CD8-positive, alpha-beta memory T cell (primary cell): ENCODE measurements at regions not wholly inside any gene's neighbourhood (a gene's known extent, or its start where the extent isn't known, plus 50 kb on each side); places are given as distances from the start of the nearest gene placed in this dataset.

Source experiments
- CTCF ChIA-PET: fragments of 350-600 bp; sonication (Branson Sonifier 250); formaldehyde crosslinking; loops from one replicate; lab custom pipeline; 2021; ENCODE audit warnings: antibody characterized with exemption; lab: Charles Lee
- POLR2A ChIA-PET: fragments of 350-600 bp; sonication (Branson Sonifier 250); formaldehyde crosslinking; loops from one replicate; lab custom pipeline; 2021; ENCODE audit warnings: antibody characterized with exemption; lab: Charles Lee
- DNase-seq, 5 donors: peaks; one replicate each; pipeline versions ENCODE4 v3.0.0 to v3.0.0-alpha.2; 2020 to 2022; ENCODE audit warnings: mixed read lengths in 1 of 5
- H3K27ac ChIP-seq: one replicate; pipeline ENCODE4 v1.7.0; 2013; ENCODE audit warnings: low read depth, mild to moderate bottlenecking, low read length, moderate library complexity
- H3K27me3 ChIP-seq: 2 replicates; pipeline ENCODE4 v1.7.0; 2013; ENCODE audit warnings: low read length, mild to moderate bottlenecking; ENCODE audit not compliant: insufficient read depth, poor library complexity, severe bottlenecking
- H3K36me3 ChIP-seq: 2 replicates; pipeline ENCODE4 v1.7.0; 2013; ENCODE audit warnings: mild to moderate bottlenecking, low read length, moderate library complexity; ENCODE audit not compliant: insufficient read depth
- H3K4me1 ChIP-seq: 2 replicates; pipeline ENCODE4 v1.7.0; 2013; ENCODE audit warnings: mild to moderate bottlenecking, low read length, moderate library complexity; ENCODE audit not compliant: insufficient read depth
- H3K4me3 ChIP-seq: 2 replicates; pipeline ENCODE4 v1.7.0; 2013; ENCODE audit warnings: mild to moderate bottlenecking, low read length
- H3K9me3 ChIP-seq: 2 replicates; pipeline ENCODE4 v1.7.0; 2013; ENCODE audit warnings: mild to moderate bottlenecking, low read length
- H3K27ac Mint-ChIP-seq, 8 donors: one replicate each; pipeline ENCODE4 v1.8.0; 2020 to 2021; ENCODE audit warnings: mixed read lengths in 8 of 8, mild to moderate bottlenecking in 6 of 8, inconsistent platforms in 3 of 8, moderate library complexity in 3 of 8
- H3K27me3 Mint-ChIP-seq, 2 donors: one replicate each; pipeline ENCODE4 v1.8.0; 2020 to 2021; ENCODE audit warnings: mixed read lengths in 2 of 2, mild to moderate bottlenecking in 1 of 2, moderate library complexity in 1 of 2
- H3K36me3 Mint-ChIP-seq, 3 donors: one replicate each; pipeline ENCODE4 v1.8.0; 2020 to 2021; ENCODE audit warnings: mixed read lengths in 3 of 3, inconsistent platforms in 1 of 3, mild to moderate bottlenecking in 1 of 3
- H3K4me1 Mint-ChIP-seq, 3 donors: one replicate each; pipeline ENCODE4 v1.8.0; 2020 to 2021; ENCODE audit warnings: mixed read lengths in 3 of 3, inconsistent platforms in 1 of 3, mild to moderate bottlenecking in 1 of 3
- H3K4me3 Mint-ChIP-seq, 7 donors: one replicate each; pipeline ENCODE4 v1.8.0; 2020 to 2021; ENCODE audit warnings: mixed read lengths in 7 of 7, mild to moderate bottlenecking in 6 of 7, moderate library complexity in 4 of 7, inconsistent platforms in 2 of 7
- H3K9me3 Mint-ChIP-seq, 5 donors: one replicate each; pipeline ENCODE4 v1.8.0; 2020 to 2022; ENCODE audit warnings: mixed read lengths in 5 of 5, mild to moderate bottlenecking in 3 of 5, moderate library complexity in 2 of 5, inconsistent platforms in 1 of 5

DNA sequence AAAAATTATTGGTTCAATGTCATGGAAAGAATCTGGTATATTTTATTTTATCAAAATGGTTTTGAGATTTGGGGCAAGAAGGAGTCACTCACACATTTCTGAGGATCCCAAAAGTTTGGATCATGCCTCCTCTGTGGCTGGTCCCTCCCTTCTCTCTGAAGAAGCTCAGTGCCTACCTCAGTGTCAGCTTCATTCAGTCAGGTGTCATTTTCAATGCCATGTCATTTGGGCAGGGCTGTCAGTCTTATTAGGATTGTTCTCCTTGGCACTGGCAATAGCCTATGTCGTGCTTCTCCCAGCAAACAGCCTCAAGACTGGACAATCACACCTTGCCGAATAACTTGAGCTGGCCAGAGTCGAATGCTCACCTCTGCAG is 264.5 kb upstream of the CAMK1G start:
- Histone ChIP-seq H3K4me3 (no peak overlapping the region), H3K4me1 (no peaks in the 10 kb centered on the region), H3K27me3 (no peaks in the 10 kb centered on the region), H3K27ac (no peak overlapping the region), H3K9me3 (no peaks in the 10 kb centered on the region), H3K36me3 (no peaks in the 10 kb centered on the region)
- Mint-ChIP-seq H3K9me3 (peaks cover 0 to 6% (median 3%) of the 10 kb centered on the region in 5 donors), H3K4me1 (no peaks in the 10 kb centered on the region), H3K27me3 (peaks cover 2 to 3% of the 10 kb centered on the region in 2 donors), H3K36me3 (no peaks in the 10 kb centered on the region), H3K4me3 (no peak overlapping the region), H3K27ac (no peak overlapping the region)
- POLR2A ChIA-PET = no interaction called here
- DNase-seq = no peak
- CTCF ChIA-PET = interaction anchor here (0.6 kb wide), 1 partner anchor 521 kb away, joined by 3 read pairs; no protein-coding TSS in a partner anchor

DNA sequence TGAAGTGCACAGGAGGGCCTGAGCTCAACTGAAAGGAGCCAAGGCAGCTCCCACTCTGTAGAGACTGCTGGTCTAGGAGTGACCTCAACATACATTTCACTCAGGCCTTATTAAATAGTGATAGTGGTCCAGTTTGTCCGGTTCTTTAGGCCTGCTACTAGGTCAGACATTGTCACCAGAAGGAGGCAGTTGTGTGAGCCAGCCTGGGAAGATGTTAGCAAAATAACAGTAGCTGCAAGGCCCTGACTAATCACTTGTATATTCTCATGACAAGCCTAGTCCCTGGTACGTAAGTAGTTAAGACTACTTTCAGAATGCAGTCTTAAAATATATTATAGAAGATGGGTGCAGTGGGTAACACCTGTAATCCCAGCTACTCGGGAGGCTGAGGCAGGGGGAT is 264.0 kb upstream of the CAMK1G start:
- no peak for DNase-seq
- H3K4me3 ChIP-seq = no peak overlapping the region
- no peaks in the 10 kb centered on the region for H3K36me3 ChIP-seq
- Mint-ChIP-seq H3K4me3 (no peak overlapping the region), H3K27ac (no peak overlapping the region), H3K36me3 (no peaks in the 10 kb centered on the region), H3K4me1 (no peaks in the 10 kb centered on the region), H3K27me3 (peaks cover 2 to 3% of the 10 kb centered on the region in 2 donors), H3K9me3 (peaks cover 0 to 6% (median 3%) of the 10 kb centered on the region in 5 donors)
- H3K4me1 ChIP-seq = no peaks in the 10 kb centered on the region
- no peak overlapping the region for H3K27ac ChIP-seq
- CTCF ChIA-PET = no interaction called here
- no peaks in the 10 kb centered on the region for H3K9me3 ChIP-seq
- POLR2A ChIA-PET = no interaction called here
- H3K27me3 ChIP-seq = no peaks in the 10 kb centered on the region

- peaks cover 0 to 2% of the 10 kb centered on the region in 2 donors for H3K27me3 Mint-ChIP-seq
Observed at GRCh38 chr1:209323743-209324142, 259.8 kb upstream of the CAMK1G start.

DNA sequence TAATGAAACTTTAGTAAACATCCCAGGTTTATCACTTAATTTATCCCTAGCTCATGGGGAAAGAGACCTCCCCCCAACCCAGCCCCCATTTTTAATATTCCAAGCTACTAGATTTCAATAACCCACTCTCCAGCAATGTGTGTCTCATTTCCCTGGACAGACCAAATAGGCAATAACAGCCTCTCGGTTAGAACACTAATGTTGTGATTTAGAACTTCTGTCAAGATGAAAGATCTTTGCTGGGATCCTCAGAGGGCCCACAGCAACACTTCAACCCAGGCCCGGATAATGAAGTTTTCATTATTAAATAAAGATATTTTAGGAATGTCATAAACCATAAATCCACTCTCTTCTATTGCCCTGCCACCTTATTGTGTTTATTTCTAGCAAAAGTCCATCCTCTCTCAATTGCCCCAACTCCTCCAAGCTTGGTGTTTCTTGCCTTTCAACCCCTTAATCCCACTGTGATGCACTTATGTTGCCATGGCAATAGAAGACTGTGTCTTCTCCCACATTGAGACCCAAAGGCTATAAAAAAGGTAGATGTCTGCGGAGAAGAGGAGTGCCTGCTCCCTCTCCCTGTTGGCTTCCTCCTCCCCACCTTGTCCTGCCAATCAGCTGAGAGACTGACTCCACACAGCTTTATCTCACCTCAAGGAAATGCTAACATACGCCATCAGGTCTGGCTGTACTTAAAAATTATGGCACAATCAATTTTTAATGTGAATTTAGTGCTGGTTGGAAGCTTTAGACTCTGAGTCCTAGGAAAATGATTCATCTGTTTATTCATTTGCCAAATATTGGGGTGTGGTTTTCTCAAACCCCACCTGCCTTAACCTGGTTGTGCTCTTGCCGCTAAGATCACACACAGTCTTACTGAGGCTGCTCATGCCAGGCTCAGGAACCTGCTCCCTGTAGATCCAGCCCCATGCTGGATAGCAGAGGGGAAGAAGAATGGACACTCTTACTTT is 258.3 kb upstream of the CAMK1G start:
- Histone ChIP-seq H3K27me3 (no peaks in the 10 kb centered on the region), H3K4me3 (no peak overlapping the region), H3K36me3 (no peaks in the 10 kb centered on the region), H3K27ac (no peak overlapping the region), H3K4me1 (no peaks in the 10 kb centered on the region), H3K9me3 (no peaks in the 10 kb centered on the region)
- CTCF ChIA-PET = no interaction called here
- Mint-ChIP-seq H3K9me3 (peaks cover 0 to 6% (median 3%) of the 10 kb centered on the region in 5 donors), H3K4me3 (no peak overlapping the region), H3K36me3 (no peaks in the 10 kb centered on the region), H3K27ac (no peak overlapping the region), H3K27me3 (peaks cover 0 to 3% of the 10 kb centered on the region in 2 donors), H3K4me1 (no peaks in the 10 kb centered on the region)
- DNase-seq = no peak
- POLR2A ChIA-PET = no interaction called here

More at GRCh38 chr1:209323743-209324142, 259.8 kb upstream of the CAMK1G start:
- H3K27ac Mint-ChIP-seq = peak overlapping the region in 1 of 8 donors; percentile 38
- no peak for DNase-seq
- Histone ChIP-seq H3K9me3 (no peaks in the 10 kb centered on the region), H3K27ac (no peak overlapping the region), H3K36me3 (no peaks in the 10 kb centered on the region), H3K27me3 (no peaks in the 10 kb centered on the region), H3K4me1 (no peaks in the 10 kb centered on the region), H3K4me3 (no peak overlapping the region)
- ChIA-PET POLR2A (no interaction called here), CTCF (no interaction called here)
- H3K4me1 Mint-ChIP-seq = no peaks in the 10 kb centered on the region
- peaks cover 0 to 6% (median 3%) of the 10 kb centered on the region in 5 donors for H3K9me3 Mint-ChIP-seq
- H3K36me3 Mint-ChIP-seq = no peaks in the 10 kb centered on the region
- H3K4me3 Mint-ChIP-seq = no peak overlapping the region

DNA sequence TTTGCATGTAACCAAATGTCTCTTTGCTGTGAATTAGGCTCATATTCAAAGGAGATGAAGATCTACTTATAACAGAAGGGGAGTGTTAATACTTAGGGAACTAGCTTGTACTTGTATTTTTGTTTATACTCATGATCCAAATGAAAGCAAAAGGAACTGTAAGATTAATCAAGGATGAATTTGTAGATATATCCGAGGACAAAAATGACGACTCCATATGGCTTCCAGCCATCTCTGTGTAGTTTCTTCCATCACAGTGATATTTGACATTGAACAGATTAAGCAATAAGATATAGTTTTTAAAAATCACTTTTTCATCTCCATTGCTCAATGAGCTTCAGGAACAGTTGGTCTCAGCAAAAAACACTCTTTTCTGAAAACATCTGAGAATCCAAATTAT is 257.4 kb upstream of the CAMK1G start:
- Histone ChIP-seq H3K27me3 (no peaks in the 10 kb centered on the region), H3K27ac (no peak overlapping the region), H3K4me3 (no peak overlapping the region), H3K4me1 (no peaks in the 10 kb centered on the region), H3K36me3 (no peaks in the 10 kb centered on the region), H3K9me3 (no peaks in the 10 kb centered on the region)
- H3K27me3 Mint-ChIP-seq = peaks cover 0 to 3% of the 10 kb centered on the region in 2 donors
- H3K4me3 Mint-ChIP-seq = no peak overlapping the region
- ChIA-PET CTCF (no interaction called here), POLR2A (no interaction called here)
- no peak for DNase-seq
- no peak overlapping the region for H3K27ac Mint-ChIP-seq
- H3K9me3 Mint-ChIP-seq = peaks cover 0 to 4% (median 3%) of the 10 kb centered on the region in 5 donors
- H3K4me1 Mint-ChIP-seq = no peaks in the 10 kb centered on the region
- H3K36me3 Mint-ChIP-seq = no peaks in the 10 kb centered on the region

GRCh38 chr1:209326831-209327230 is 256.7 kb upstream of the CAMK1G start:
- POLR2A ChIA-PET = no interaction called here
- Histone ChIP-seq H3K27me3 (no peaks in the 10 kb centered on the region), H3K4me1 (no peaks in the 10 kb centered on the region), H3K4me3 (no peak overlapping the region), H3K27ac (no peak overlapping the region), H3K36me3 (no peaks in the 10 kb centered on the region), H3K9me3 (no peaks in the 10 kb centered on the region)
- Mint-ChIP-seq H3K36me3 (no peaks in the 10 kb centered on the region), H3K27ac (no peak overlapping the region), H3K4me3 (no peak overlapping the region), H3K27me3 (peaks cover 0 to 3% of the 10 kb centered on the region in 2 donors), H3K4me1 (no peaks in the 10 kb centered on the region), H3K9me3 (peaks cover 0 to 3% (median 2%) of the 10 kb centered on the region in 5 donors)
- CTCF ChIA-PET = interaction anchor here (1.5 kb wide), 1 partner anchor 14 kb away, joined by 3 read pairs; no protein-coding TSS in a partner anchor
- no peak for DNase-seq

- Mint-ChIP-seq H3K27ac (no peak overlapping the region), H3K9me3 (peaks cover 0 to 3% (median 0%) of the 10 kb centered on the region in 5 donors), H3K27me3 (peaks cover 4 to 9% of the 10 kb centered on the region in 2 donors), H3K4me1 (no peaks in the 10 kb centered on the region), H3K36me3 (no peaks in the 10 kb centered on the region), H3K4me3 (no peak overlapping the region)
- Histone ChIP-seq H3K36me3 (no peaks in the 10 kb centered on the region), H3K4me1 (no peaks in the 10 kb centered on the region), H3K4me3 (no peak overlapping the region), H3K9me3 (no peaks in the 10 kb centered on the region), H3K27me3 (no peaks in the 10 kb centered on the region), H3K27ac (no peak overlapping the region)
- CTCF ChIA-PET = interaction anchor here (1.5 kb wide), 1 partner anchor 16 kb away, joined by 3 read pairs; no protein-coding TSS in a partner anchor
- POLR2A ChIA-PET = no interaction called here
- no peak for DNase-seq
Observed at GRCh38 chr1:209328196-209328595, 255.3 kb upstream of the CAMK1G start.

DNA sequence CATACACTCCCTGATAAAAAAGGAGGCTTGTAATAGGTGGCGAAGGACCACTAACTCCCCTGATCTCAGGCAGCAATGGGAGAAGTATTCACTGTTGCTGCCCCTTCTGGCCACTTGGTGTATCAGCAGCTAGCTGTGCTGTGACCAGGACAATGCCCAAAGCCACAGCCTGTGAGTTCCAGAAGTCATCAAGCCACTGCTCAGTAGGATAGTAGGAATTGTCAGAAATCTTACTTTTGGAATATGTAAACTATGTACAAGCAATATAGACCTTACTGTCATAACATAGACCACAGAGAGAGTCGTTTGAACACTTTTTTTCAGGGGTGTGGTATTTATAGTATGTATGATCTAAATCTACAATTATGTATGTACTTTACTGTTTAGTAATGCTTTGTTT is 248.3 kb upstream of the CAMK1G start:
- Mint-ChIP-seq H3K9me3 (peaks cover 0 to 3% (median 0%) of the 10 kb centered on the region in 5 donors), H3K27me3 (peaks cover 5 to 23% of the 10 kb centered on the region in 2 donors), H3K27ac (no peak overlapping the region), H3K4me3 (no peak overlapping the region), H3K36me3 (no peaks in the 10 kb centered on the region), H3K4me1 (no peaks in the 10 kb centered on the region)
- CTCF ChIA-PET = no interaction called here
- H3K4me1 ChIP-seq = no peaks in the 10 kb centered on the region
- H3K9me3 ChIP-seq = no peaks in the 10 kb centered on the region
- H3K27me3 ChIP-seq = no peaks in the 10 kb centered on the region
- no peaks in the 10 kb centered on the region for H3K36me3 ChIP-seq
- POLR2A ChIA-PET = no interaction called here
- no peak overlapping the region for H3K4me3 ChIP-seq
- no peak overlapping the region for H3K27ac ChIP-seq
- DNase-seq = no peak
